BE2C (cell line): ENCODE measurements at regions not wholly inside any gene's neighbourhood (a gene's known extent, or its start where the extent isn't known, plus 50 kb on each side); places are given as distances from the start of the nearest gene placed in this dataset.

Experiments used
- DNase-seq: peaks from one replicate; pipeline ENCODE4 v3.0.0-alpha.2; 2020
- H3K27me3 ChIP-seq: fragments of 250-450 bp; sonication (Bioruptor Pico); 2 replicates; pipeline ENCODE4 v1.5.1; 2020; ENCODE audit warnings: mild to moderate bottlenecking
- H3K36me3 ChIP-seq: fragments of 250-450 bp; sonication (Bioruptor Pico); 2 replicates; pipeline ENCODE4 v1.5.1; 2020; ENCODE audit warnings: mild to moderate bottlenecking
- H3K4me1 ChIP-seq: fragments of 250-450 bp; sonication (Bioruptor Pico); 2 replicates; pipeline ENCODE4 v1.5.1; 2020
- H3K4me3 ChIP-seq: 2 replicates; pipeline ENCODE4 v1.5.1; 2011; ENCODE audit warnings: low read depth, low read length
- H3K9me3 ChIP-seq: fragments of 250-450 bp; sonication (Bioruptor Pico); 2 replicates; pipeline ENCODE4 v1.5.1; 2020
- TF ChIP-seq, protein P1 (sequence below): IDR thresholded peaks from 2 replicates; pipeline ENCODE4 v1.5.1; 2012; ENCODE audit warnings: mild to moderate bottlenecking, low read depth, low read length

DNA sequence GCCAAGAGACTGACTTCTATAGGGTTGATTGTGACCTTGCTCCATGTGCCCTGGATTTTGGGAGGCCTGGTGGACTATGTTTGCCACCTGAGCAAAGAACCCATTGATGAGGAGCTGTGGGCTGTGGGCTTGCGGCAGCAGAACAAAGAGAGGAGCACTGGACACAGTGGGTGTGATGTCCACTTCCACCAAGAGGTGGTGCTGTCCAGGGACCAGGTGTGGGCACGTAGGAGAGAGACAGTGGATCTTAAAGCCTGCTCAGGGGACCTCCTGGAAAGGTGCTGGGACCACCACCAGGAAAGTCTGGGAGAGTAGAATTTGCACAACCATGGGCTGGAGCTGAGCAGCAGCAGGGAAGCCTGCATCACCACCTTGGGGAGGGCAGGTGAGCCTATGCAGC, 106.7 kb upstream of the ETS2 start:
- H3K4me1 ChIP-seq: no peaks in the 10 kb centered on the region
- no peak for DNase-seq
- H3K4me3 ChIP-seq: no peak overlapping the region
- H3K9me3 ChIP-seq: no peaks in the 10 kb centered on the region
- no peaks in the 10 kb centered on the region for H3K36me3 ChIP-seq
- TF ChIP-seq, protein P1, sequence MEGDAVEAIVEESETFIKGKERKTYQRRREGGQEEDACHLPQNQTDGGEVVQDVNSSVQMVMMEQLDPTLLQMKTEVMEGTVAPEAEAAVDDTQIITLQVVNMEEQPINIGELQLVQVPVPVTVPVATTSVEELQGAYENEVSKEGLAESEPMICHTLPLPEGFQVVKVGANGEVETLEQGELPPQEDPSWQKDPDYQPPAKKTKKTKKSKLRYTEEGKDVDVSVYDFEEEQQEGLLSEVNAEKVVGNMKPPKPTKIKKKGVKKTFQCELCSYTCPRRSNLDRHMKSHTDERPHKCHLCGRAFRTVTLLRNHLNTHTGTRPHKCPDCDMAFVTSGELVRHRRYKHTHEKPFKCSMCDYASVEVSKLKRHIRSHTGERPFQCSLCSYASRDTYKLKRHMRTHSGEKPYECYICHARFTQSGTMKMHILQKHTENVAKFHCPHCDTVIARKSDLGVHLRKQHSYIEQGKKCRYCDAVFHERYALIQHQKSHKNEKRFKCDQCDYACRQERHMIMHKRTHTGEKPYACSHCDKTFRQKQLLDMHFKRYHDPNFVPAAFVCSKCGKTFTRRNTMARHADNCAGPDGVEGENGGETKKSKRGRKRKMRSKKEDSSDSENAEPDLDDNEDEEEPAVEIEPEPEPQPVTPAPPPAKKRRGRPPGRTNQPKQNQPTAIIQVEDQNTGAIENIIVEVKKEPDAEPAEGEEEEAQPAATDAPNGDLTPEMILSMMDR: no peak
- peaks cover 11% of the 10 kb centered on the region for H3K27me3 ChIP-seq

DNA sequence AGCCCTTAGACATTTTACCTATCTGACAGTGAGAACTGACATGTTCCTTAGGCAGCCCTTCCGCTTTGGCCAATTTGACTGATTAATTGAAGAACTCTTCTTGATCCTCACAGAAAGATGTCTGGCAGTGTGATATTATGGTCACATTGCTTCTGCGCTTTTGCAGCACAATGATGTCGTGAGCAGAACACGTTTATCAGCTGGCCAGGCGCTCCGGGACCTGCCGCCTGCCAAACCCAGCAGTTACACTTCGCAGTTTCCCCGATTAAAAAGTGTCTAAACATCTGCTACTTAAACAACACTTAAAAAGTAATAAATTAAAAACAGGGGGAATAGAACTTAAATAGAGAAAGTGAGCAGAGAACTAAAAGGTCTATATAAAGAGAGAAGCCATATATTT, 103.5 kb upstream of the ETS2 start:
- Histone ChIP-seq H3K9me3 (no peaks in the 10 kb centered on the region), H3K36me3 (no peaks in the 10 kb centered on the region), H3K27me3 (peaks cover 24% of the 10 kb centered on the region), H3K4me1 (no peaks in the 10 kb centered on the region), H3K4me3 (no peak overlapping the region)
- DNase-seq: no peak
- TF ChIP-seq, protein P1: no peak

DNA sequence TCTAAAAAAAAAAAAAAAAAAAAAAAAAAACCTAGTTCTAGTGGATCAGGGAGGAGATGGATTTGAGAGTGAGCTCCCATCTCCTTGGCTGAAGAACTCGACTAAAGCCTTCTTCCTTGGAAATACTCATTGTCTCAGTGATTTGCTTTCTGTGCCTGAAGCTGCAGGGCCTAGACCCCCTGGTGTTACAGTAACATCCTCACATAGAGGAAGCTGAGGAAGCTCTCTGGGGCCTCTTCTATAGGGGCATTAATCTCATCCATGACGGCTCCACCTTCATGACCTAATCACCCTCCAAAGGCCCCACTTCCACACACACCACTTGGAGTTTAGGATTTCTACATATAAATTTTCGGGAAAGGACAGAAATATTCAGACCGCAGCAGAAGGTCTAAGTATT, 95.9 kb upstream of the ETS2 start:
- DNase-seq: no peak
- Histone ChIP-seq H3K4me3 (no peak overlapping the region), H3K9me3 (no peaks in the 10 kb centered on the region), H3K27me3 (peaks cover 19% of the 10 kb centered on the region), H3K4me1 (no peaks in the 10 kb centered on the region), H3K36me3 (no peaks in the 10 kb centered on the region)
- TF ChIP-seq, protein P1: no peak

DNA sequence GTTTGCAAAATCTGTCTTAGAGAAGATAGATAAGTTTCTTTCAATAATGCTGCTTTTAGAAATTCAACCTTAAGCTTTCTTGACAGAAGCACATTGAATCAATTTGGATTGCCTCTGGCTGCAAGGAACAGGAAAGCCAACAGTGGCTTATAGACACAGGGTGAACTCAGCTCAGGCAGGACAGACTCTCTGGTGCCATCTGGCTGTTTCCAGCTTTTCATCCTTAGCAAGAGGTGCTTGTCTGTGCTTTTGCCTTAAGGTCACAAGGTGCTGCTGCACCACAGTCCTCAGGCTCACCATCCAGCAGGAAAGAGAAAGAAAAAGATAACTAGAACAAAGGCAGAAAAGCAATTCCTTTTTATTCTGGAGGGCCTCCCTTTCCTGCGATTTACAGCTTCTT, 93.7 kb upstream of the ETS2 start:
- Histone ChIP-seq H3K4me1 (no peaks in the 10 kb centered on the region), H3K4me3 (no peak overlapping the region), H3K9me3 (no peaks in the 10 kb centered on the region), H3K27me3 (peaks cover 10% of the 10 kb centered on the region), H3K36me3 (no peaks in the 10 kb centered on the region)
- DNase-seq: no peak
- TF ChIP-seq, protein P1: peak; percentile 50

DNA sequence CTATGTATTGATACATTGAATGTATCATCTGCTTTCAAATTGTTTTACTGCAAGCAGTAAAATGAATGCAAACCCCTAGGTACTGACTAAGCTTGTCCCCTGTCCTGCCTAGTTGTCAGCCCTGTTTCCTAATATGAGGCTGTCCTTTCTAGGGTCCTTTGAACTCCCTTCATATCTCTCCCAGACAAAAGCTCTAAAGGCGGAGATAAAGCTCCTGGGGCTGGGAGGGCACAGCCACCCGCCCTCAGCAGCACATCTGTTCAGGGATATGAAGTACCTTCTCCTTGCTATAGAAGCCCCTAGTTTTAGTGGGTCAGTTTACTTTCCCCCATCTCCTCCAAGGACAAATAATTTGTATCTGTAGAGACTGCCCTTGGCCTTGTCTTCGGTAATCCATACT, 93.1 kb upstream of the ETS2 start:
- TF ChIP-seq, protein P1: no peak
- H3K9me3 ChIP-seq: no peaks in the 10 kb centered on the region
- H3K4me3 ChIP-seq: no peak overlapping the region
- peaks cover 8% of the 10 kb centered on the region for H3K27me3 ChIP-seq
- H3K36me3 ChIP-seq: no peaks in the 10 kb centered on the region
- no peaks in the 10 kb centered on the region for H3K4me1 ChIP-seq
- DNase-seq: no peak

DNA sequence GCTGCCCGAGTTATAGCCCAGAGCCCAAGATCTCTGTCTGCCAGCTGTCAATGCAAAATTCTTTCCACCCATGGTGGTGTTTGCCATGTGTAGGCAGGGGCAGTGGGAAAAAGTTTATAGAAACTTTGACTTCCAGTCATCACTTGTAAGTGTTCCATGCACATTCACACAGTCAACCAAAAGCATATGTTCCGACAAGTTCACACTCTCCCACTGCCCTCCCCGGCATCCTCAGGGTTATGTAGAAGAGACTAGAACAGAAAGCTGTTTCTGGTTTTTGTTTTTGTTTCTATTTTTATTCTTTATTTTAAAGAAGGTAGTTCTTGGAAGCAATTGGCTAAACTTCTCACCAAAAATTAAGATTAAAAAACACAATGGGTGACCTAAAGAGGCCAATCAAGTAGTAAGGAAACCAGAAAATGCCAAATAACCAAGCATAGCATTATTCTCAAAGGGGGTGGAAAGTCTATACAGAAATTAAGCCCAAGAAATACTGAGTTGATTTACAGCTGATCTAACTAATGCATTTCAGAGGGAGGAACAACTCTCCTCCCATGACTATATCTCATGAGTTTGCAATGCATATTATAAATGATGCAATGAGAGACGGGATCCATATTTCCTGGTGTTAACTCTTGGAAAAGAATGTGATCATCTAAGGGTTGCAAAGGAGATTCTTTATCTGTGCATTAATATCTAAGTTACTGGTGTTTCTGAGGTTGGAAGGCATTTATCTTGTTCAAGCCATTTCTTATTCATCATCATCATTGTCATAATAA, 91.5 kb upstream of the ETS2 start:
- Histone ChIP-seq H3K36me3 (no peaks in the 10 kb centered on the region), H3K9me3 (no peaks in the 10 kb centered on the region), H3K27me3 (peaks cover 4% of the 10 kb centered on the region), H3K4me1 (no peaks in the 10 kb centered on the region), H3K4me3 (no peak overlapping the region)
- no peak for DNase-seq
- TF ChIP-seq, protein P1: no peak
